ENCODE measurements at regions not wholly inside any gene's neighbourhood (a gene's known extent, or its start where the extent isn't known, plus 50 kb on each side); places are given as distances from the start of the nearest gene placed in this dataset.

GRCh38 chr1:56442290-56442877, 137.0 kb downstream of the PLPP3 start:
- 85 to 90% methylated on average over 2 of the region's 2 CpGs for WGBS, 2 donors
- H3K4me3 ChIP-seq, result no peak overlapping the region
- no peaks in the 10 kb centered on the region for H3K36me3 ChIP-seq (replicated peaks in 1 of 2; ENCODE audit: insufficient read depth in 1 of 2, low read depth in 2 of 2)
- DNase-seq, result no peak
- intact Hi-C loops (cut with DNase I), result no loop called here
- peaks cover 5% of the 10 kb centered on the region for H3K4me1 ChIP-seq
- H3K27ac ChIP-seq, result no peak overlapping the region
- TF ChIP-seq CTCF (IDR thresholded peaks at IDR 0.05) (no peak), POLR2A (IDR thresholded peaks at IDR 0.05) (no peak)
- H3K9me3 ChIP-seq, result no peaks in the 10 kb centered on the region
- ATAC-seq, result no peak
- H3K27me3 ChIP-seq, result no peaks in the 10 kb centered on the region

- WGBS, 2 donors, result 93% methylated on average over 3 of the region's 3 CpGs
- ATAC-seq (no peak), DNase-seq (no peak)
- Histone ChIP-seq H3K4me3 (no peak overlapping the region), H3K9me3 (no peaks in the 10 kb centered on the region), H3K27ac (no peak overlapping the region), H3K27me3 (no peaks in the 10 kb centered on the region), H3K4me1 (peaks cover 5% of the 10 kb centered on the region), H3K36me3 (replicated peaks in 1 of 2; ENCODE audit: insufficient read depth in 1 of 2, low read depth in 2 of 2) (no peaks in the 10 kb centered on the region)
- TF ChIP-seq POLR2A (IDR thresholded peaks at IDR 0.05), result no peak
- no peak for TF ChIP-seq CTCF (IDR thresholded peaks at IDR 0.05)
- intact Hi-C loops (cut with DNase I), result no loop called here
These were observed 137.8 kb downstream of the PLPP3 start for GRCh38 chr1:56441601-56442000.

GRCh38 chr1:56439610-56440264, 139.6 kb downstream of the PLPP3 start:
- Histone ChIP-seq H3K36me3 (replicated peaks in 1 of 2; ENCODE audit: insufficient read depth in 1 of 2, low read depth in 2 of 2) (no peaks in the 10 kb centered on the region), H3K27ac (no peak overlapping the region), H3K4me3 (no peak overlapping the region), H3K9me3 (no peaks in the 10 kb centered on the region), H3K27me3 (no peaks in the 10 kb centered on the region), H3K4me1 (peaks cover 5% of the 10 kb centered on the region)
- no peak for TF ChIP-seq CTCF (IDR thresholded peaks at IDR 0.05)
- TF ChIP-seq POLR2A (IDR thresholded peaks at IDR 0.05), result no peak
- intact Hi-C loops (cut with DNase I), result no loop called here
- DNase-seq, result peak in 1 of 4 donors; percentile 28
- no peak for ATAC-seq
- 17 to 20% methylated on average over 4 of the region's 4 CpGs for WGBS, 2 donors

- H3K27me3 ChIP-seq, result no peaks in the 10 kb centered on the region
- 82 to 91% methylated on average over 4 of the region's 4 CpGs for WGBS, 2 donors
- no peak for ATAC-seq
- no peaks in the 10 kb centered on the region for H3K9me3 ChIP-seq
- no peak overlapping the region for H3K27ac ChIP-seq
- intact Hi-C loops (cut with DNase I), result no loop called here
- DNase-seq, result no peak
- H3K36me3 ChIP-seq (replicated peaks in 1 of 2; ENCODE audit: insufficient read depth in 1 of 2, low read depth in 2 of 2), result no peaks in the 10 kb centered on the region
- no peak overlapping the region for H3K4me3 ChIP-seq
- TF ChIP-seq CTCF (IDR thresholded peaks at IDR 0.05) (no peak), POLR2A (IDR thresholded peaks at IDR 0.05) (no peak)
- H3K4me1 ChIP-seq, result peaks cover 5% of the 10 kb centered on the region
These were observed 140.3 kb downstream of the PLPP3 start for GRCh38 chr1:56438901-56439551.
